WI38 (cell line): ENCODE measurements at regions not wholly inside any gene's neighbourhood (a gene's known extent, or its start where the extent isn't known, plus 50 kb on each side); places are given as distances from the start of the nearest gene placed in this dataset.

Source experiments
- H3K4me3 ChIP-seq: 2 replicates; pipeline ENCODE4 v1.5.1; 2011; ENCODE audit warnings: low read depth, mild to moderate bottlenecking, control low read depth, low read length
- TF ChIP-seq, protein P1 (sequence below): IDR thresholded peaks from 2 replicates; pipeline ENCODE4 v1.5.1; 2012; ENCODE audit warnings: low read depth, mild to moderate bottlenecking, control low read depth, low read length

DNA sequence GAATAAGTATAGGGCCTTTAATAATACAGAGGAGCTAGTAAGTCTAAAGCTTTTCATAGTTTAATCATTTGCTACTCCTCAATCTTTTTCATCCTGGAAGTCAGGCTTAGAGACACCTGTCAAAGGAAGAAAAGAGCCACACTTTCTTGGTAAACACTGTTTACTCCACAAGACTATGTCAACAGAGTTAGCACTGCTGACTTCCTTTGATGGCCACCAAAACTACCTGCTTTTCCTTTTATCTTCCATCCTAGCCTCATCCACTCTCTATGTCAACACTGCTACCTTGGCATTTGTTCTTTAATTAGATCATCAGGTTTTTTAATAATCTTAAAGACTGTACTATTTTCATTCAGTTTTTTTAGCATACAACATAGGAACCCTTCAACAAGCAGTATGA lies 106.2 kb downstream of the ELAPOR2 start:
- TF ChIP-seq, protein P1, sequence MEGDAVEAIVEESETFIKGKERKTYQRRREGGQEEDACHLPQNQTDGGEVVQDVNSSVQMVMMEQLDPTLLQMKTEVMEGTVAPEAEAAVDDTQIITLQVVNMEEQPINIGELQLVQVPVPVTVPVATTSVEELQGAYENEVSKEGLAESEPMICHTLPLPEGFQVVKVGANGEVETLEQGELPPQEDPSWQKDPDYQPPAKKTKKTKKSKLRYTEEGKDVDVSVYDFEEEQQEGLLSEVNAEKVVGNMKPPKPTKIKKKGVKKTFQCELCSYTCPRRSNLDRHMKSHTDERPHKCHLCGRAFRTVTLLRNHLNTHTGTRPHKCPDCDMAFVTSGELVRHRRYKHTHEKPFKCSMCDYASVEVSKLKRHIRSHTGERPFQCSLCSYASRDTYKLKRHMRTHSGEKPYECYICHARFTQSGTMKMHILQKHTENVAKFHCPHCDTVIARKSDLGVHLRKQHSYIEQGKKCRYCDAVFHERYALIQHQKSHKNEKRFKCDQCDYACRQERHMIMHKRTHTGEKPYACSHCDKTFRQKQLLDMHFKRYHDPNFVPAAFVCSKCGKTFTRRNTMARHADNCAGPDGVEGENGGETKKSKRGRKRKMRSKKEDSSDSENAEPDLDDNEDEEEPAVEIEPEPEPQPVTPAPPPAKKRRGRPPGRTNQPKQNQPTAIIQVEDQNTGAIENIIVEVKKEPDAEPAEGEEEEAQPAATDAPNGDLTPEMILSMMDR = no peak
- no peak overlapping the region for H3K4me3 ChIP-seq

DNA sequence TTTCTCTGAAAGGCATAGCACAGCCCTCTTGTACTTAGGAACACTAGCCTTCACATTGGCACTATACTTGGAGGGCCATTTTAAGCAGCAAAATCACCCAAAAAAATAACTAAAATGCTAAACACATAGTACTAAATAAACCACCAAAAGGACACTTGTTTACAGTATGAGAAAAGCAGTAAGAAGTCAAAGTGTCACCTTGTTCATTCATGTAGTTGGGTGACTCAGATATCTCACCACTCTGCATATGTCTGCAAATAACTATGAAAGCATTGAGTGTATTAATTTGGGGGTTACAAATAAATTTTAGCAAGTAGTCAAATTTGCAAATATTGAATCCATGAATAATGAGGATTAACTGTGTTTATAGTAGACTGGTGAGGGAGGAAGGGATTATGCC lies 107.6 kb downstream of the ELAPOR2 start:
- H3K4me3 ChIP-seq = no peak overlapping the region
- TF ChIP-seq, protein P1 = no peak

DNA sequence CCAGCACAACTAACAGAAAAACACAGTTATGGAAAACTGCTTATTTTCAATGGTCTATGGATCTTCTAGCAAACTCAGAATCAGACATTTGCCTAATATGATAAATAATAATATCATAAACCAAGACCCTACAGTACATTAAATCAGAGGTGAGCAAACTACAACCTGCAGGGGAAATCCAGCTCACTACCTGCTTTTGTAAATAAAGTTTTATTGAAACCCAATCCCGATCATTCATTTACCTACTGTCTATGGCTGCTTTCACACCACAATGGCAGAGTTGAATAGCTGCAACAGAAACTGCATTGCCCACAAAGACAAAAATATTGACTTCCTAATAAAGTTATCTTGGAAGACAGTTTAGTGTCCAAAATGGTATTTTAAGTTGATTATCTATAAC lies 108.5 kb downstream of the ELAPOR2 start:
- no peak overlapping the region for H3K4me3 ChIP-seq
- TF ChIP-seq, protein P1 = no peak

DNA sequence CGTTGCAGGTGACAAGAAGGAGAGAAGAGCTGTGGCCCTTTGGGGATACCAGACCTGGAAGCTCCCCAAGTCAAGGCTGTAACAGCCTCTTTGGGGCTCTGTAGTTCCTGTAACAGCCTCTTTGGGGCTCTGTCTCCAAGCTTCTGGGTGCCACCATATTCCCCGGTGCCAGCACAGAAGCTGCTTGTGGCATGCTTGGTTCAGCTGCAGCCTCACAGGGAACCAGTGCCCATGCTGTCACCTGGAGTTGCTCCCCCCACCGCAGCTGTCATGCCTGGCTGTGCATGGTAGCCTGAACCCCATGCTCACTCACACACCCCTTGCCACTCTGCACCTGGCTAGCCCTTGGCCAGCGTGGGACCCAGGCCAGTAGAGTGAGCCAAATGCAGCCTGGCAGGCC lies 109.1 kb downstream of the ELAPOR2 start:
- no peak overlapping the region for H3K4me3 ChIP-seq
- TF ChIP-seq, protein P1 = no peak

DNA sequence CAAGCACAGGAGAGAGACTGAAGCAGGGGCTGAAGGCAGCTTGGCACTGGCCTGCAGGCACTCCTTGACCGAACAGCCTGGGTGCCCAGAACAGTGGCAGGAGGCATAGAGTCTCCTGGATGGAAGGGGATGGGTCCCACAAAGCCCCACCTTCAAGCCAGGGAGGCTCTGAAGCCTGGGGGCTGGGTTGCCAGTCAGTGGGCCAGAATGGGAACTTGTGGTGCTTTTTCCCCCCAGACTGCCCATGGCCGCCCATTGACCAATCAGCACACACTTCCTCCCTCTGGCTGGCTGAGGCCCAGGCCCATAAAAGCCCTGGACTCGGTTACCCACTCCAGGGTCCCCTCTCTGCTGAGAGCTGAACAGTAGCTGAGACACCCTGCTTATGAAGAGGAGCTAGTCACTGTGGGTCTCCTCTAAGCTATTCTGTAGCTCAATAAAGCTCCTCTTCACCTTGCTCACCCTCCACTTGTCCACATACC lies 109.6 kb downstream of the ELAPOR2 start:
- TF ChIP-seq, protein P1 = no peak
- no peak overlapping the region for H3K4me3 ChIP-seq

DNA sequence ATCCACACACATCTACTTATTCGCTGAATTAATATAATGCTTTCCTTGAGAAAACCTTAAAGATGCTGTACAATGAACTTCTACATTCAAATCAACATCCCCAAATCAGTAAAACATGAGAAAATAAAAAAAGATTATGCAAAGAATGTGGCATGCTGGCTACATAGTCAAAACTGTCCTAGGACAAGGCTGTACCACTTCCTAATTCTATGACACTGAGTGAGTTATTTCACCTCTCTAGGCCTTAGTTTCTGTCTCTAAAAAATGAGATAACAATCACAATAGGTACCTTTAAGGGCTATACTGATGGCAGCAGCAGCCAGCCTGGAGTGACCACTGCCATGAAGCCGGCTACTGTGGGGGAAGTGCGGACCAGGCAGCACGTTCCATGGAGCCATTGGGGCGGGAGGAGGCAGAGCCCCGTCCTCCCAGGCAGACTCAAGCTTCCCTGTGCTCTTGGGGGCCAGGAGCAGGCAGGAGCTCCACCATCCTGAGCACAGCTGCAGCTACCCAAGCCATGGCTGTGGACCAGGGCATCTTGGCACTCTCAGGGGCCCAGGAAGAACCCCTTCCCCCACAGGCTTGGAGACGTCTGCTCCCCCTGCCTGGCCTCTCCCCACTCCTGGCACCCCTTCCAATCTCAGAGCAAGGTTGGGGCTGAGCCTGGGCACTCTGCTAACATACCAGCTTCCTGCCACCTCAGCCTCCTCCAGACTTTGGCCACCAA lies 110.2 kb downstream of the ELAPOR2 start:
- TF ChIP-seq, protein P1 = no peak
- no peak overlapping the region for H3K4me3 ChIP-seq

DNA sequence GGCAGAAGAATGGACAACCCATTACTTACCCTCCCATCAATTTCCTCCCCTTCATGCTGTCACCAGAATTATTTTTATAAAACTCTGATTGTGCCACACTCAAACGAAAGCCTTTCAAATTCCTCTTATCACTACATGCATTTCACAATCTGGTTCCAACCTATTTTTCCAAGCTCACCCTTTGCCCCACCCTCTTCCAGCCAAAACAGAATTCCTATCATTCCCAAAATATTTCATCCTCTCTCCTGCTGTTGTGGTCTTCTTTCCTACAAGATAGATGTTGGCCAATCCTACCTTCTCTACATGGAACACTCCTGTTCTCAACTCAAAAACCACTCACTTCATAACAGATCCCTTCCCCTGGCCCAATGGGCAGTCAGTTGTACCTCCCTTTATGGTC lies 111.5 kb downstream of the ELAPOR2 start:
- no peak overlapping the region for H3K4me3 ChIP-seq
- TF ChIP-seq, protein P1 = no peak
